K562 (cell line): ENCODE measurements at regions not wholly inside any gene's neighbourhood (a gene's known extent, or its start where the extent isn't known, plus 50 kb on each side); places are given as distances from the start of the nearest gene placed in this dataset.

ENCODE experiments used
- CHD4 ChIP-seq: fragments of 200-600 bp; sonication (generic); IDR thresholded peaks from 3 replicates; pipeline ENCODE4 v1.6.1; 2012; ENCODE audit warnings: low read depth, mild to moderate bottlenecking, mixed read lengths, low read length, inconsistent platforms; ENCODE audit not compliant: insufficient read depth, insufficient replicate concordance, poor library complexity, severe bottlenecking
- CREM ChIP-seq: IDR thresholded peaks from 2 replicates; pipeline ENCODE4 v1.6.1; 2014; ENCODE audit warnings: antibody characterized with exemption, low read depth
- ELF1 ChIP-seq: fragments of 200-800 bp; sonication (Bioruptor generic); IDR thresholded peaks from 2 replicates; pipeline ENCODE4 v1.6.1; 2016; ENCODE audit warnings: missing genetic modification characterization, missing compliant biosample characterization
- EP300 ChIP-seq: IDR thresholded peaks from 2 replicates; pipeline ENCODE4 v1.6.1; 2012; ENCODE audit warnings: low read length, improper control_type of control experiment
- MAFF ChIP-seq: IDR thresholded peaks from 2 replicates; pipeline ENCODE4 v1.6.1; 2012; ENCODE audit warnings: low read length, improper control_type of control experiment
- POLR2A ChIP-seq: fragments of 450-650 bp; conservative IDR thresholded peaks from 2 replicates; pipeline ENCODE4 v1.6.1; 2016
- POLR2AphosphoS5 ChIP-seq: IDR thresholded peaks from 2 replicates; pipeline ENCODE4 v1.6.1; 2011; ENCODE audit warnings: mild to moderate bottlenecking, low read depth, low read length, moderate library complexity; ENCODE audit not compliant: control insufficient read depth, insufficient read depth
- SMAD4 ChIP-seq: fragments of 250-450 bp; sonication (Bioruptor Pico); conservative IDR thresholded peaks from 2 replicates; pipeline ENCODE4 v1.8.0; 2021; ENCODE audit warnings: inconsistent platforms, mild to moderate bottlenecking, moderate library complexity
- ZNF274 ChIP-seq: IDR thresholded peaks from 2 replicates; pipeline ENCODE4 v1.6.1; 2011; ENCODE audit warnings: low read depth, mild to moderate bottlenecking, low read length, moderate library complexity, borderline replicate concordance
- ZNF586 ChIP-seq: fragments of 450-650 bp; formaldehyde crosslinking; conservative IDR thresholded peaks from 2 replicates; pipeline ENCODE4 v1.4.0; 2020; ENCODE audit warnings: mild to moderate bottlenecking, moderate library complexity

DNA sequence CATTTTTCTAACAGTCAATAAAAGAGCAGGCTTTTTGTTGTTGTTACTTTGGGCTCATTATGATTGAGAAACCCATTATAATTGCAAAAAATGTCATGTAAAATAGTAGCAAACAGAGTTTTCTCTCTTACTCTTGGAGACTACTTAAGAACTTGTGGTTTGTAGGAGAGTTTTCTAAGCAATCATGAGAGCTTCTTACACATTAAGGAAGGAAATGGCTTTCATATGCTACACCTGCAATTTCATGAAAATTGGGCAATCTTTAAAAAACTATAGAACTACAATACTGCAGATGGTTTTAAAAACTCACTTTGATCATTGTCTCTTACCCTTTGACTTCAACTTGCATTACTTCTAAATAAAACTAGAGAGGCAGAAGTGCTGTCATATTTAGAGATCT, 701.8 kb downstream of the ZPLD1 start:
- TF ChIP-seq CREM (no peak), EP300 (no peak), ZNF586 (CRISPR knock-in tag) (no peak), SMAD4 (CRISPR knock-in tag) (no peak), CHD4 (no peak), POLR2A (no peak), ELF1 (tag) (no peak), POLR2AphosphoS5 (no peak), MAFF (no peak), ZNF274 (no peak)
